ENCODE measurements at regions not wholly inside any gene's neighbourhood (a gene's known extent, or its start where the extent isn't known, plus 50 kb on each side); places are given as distances from the start of the nearest gene placed in this dataset.

DNA sequence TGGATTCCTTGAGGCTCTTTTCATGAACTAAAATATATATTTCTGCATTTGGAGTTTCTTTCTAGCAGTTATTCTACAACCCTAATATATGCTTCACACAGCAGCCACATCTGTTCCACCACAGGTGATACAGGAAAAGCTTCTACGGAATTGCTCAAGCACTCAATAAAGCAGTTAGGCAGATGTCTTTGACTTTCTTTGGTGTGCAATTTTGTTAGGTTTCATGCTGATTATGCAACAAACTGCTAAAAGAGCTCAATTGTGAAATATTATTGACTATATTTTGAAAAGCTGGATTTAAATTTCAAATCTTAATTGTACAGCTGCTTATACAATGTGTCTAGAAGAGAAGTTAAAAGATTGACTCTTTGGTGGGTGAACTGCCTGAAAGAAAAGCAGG is 1055.6 kb upstream of the FBXO33 start:
- H3K4me3 ChIP-seq (replicated peaks in 1 of 3; ENCODE audit: low read depth in 2 of 3, low read length in 3 of 3): no peak overlapping the region
- Mint-ChIP-seq H3K27me3 (ENCODE audit: low read depth in 3 of 3) (no peaks in the 10 kb centered on the region), H3K27ac (no peak overlapping the region), H3K4me1 (no peaks in the 10 kb centered on the region), H3K4me3 (no peak overlapping the region), H3K36me3 (no peaks in the 10 kb centered on the region), H3K9me3 (peaks cover 0 to 6% (median 0%) of the 10 kb centered on the region in 7 donors)
- H2AFZ ChIP-seq (ENCODE audit: insufficient read depth, low read depth, low read length, poor library complexity, severe bottlenecking): no peak overlapping the region
- no peaks in the 10 kb centered on the region for H3K79me2 ChIP-seq (ENCODE audit: insufficient read depth, low read length)
- H3K27ac ChIP-seq (ENCODE audit: low read depth in 1 of 2, low read length in 2 of 2): no peak overlapping the region
- H4K20me1 ChIP-seq (ENCODE audit: insufficient read depth, low read length): no peaks in the 10 kb centered on the region
- no peak overlapping the region for H3K4me2 ChIP-seq (replicated peaks; ENCODE audit: extremely low read depth, low read length, poor library complexity, severe bottlenecking)
- H3K27me3 ChIP-seq (ENCODE audit: control insufficient read depth in 2 of 2, insufficient read depth in 2 of 2, low read length in 2 of 2): no peaks in the 10 kb centered on the region
- intact Hi-C loops (cut with micrococcal nuclease): no loop called here
- no peak overlapping the region for H3K9ac ChIP-seq (ENCODE audit: insufficient read depth, low read length, poor library complexity, severe bottlenecking)
- TF ChIP-seq, protein P1, sequence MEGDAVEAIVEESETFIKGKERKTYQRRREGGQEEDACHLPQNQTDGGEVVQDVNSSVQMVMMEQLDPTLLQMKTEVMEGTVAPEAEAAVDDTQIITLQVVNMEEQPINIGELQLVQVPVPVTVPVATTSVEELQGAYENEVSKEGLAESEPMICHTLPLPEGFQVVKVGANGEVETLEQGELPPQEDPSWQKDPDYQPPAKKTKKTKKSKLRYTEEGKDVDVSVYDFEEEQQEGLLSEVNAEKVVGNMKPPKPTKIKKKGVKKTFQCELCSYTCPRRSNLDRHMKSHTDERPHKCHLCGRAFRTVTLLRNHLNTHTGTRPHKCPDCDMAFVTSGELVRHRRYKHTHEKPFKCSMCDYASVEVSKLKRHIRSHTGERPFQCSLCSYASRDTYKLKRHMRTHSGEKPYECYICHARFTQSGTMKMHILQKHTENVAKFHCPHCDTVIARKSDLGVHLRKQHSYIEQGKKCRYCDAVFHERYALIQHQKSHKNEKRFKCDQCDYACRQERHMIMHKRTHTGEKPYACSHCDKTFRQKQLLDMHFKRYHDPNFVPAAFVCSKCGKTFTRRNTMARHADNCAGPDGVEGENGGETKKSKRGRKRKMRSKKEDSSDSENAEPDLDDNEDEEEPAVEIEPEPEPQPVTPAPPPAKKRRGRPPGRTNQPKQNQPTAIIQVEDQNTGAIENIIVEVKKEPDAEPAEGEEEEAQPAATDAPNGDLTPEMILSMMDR (IDR thresholded peaks at IDR 0.05): no peak
- H3K36me3 ChIP-seq (replicated peaks in 1 of 2; ENCODE audit: control insufficient read depth in 1 of 2, insufficient read depth in 2 of 2, low read length in 2 of 2): no peaks in the 10 kb centered on the region
- no peaks in the 10 kb centered on the region for H3K4me1 ChIP-seq (ENCODE audit: control insufficient read depth in 1 of 2, insufficient read depth in 2 of 2, low read length in 2 of 2)
- WGBS (ENCODE audit: insufficient coverage): no CpG with 5 or more reads among the region's 1 CpG
- DNase-seq: no peak
- H3K9me3 ChIP-seq (replicated peaks in 1 of 2; ENCODE audit: control insufficient read depth in 1 of 2, insufficient read depth in 1 of 2, low read length in 2 of 2): no peaks in the 10 kb centered on the region

DNA sequence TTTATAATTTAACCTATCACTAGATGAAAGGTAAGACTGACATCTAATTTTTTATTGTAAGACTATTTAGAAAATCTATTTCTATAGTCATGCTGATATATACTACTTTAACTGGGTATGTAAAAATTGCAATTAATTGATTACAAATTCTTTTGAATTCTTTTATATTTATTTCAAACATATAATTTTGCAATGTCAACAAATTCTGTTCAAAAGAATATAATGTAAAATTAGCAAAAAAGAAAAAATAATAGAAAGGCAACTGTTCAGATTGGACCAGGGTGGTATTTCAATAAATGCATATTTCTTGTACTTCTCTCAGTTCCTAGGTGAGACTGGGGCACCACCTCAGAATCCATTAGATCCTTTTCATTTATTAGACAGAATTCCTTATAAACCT is 1053.5 kb upstream of the FBXO33 start:
- Histone ChIP-seq H3K4me2 (replicated peaks; ENCODE audit: extremely low read depth, low read length, poor library complexity, severe bottlenecking) (no peak overlapping the region), H4K20me1 (ENCODE audit: insufficient read depth, low read length) (no peaks in the 10 kb centered on the region), H3K79me2 (ENCODE audit: insufficient read depth, low read length) (no peaks in the 10 kb centered on the region), H3K36me3 (replicated peaks in 1 of 2; ENCODE audit: control insufficient read depth in 1 of 2, insufficient read depth in 2 of 2, low read length in 2 of 2) (no peaks in the 10 kb centered on the region), H3K27ac (ENCODE audit: low read depth in 1 of 2, low read length in 2 of 2) (no peak overlapping the region), H3K4me1 (ENCODE audit: control insufficient read depth in 1 of 2, insufficient read depth in 2 of 2, low read length in 2 of 2) (no peaks in the 10 kb centered on the region), H3K9me3 (replicated peaks in 1 of 2; ENCODE audit: control insufficient read depth in 1 of 2, insufficient read depth in 1 of 2, low read length in 2 of 2) (no peaks in the 10 kb centered on the region), H3K9ac (ENCODE audit: insufficient read depth, low read length, poor library complexity, severe bottlenecking) (no peak overlapping the region), H3K27me3 (ENCODE audit: control insufficient read depth in 2 of 2, insufficient read depth in 2 of 2, low read length in 2 of 2) (no peaks in the 10 kb centered on the region), H2AFZ (ENCODE audit: insufficient read depth, low read depth, low read length, poor library complexity, severe bottlenecking) (no peak overlapping the region), H3K4me3 (replicated peaks in 1 of 3; ENCODE audit: low read depth in 2 of 3, low read length in 3 of 3) (no peak overlapping the region)
- Mint-ChIP-seq H3K9me3 (peaks cover 0 to 4% (median 0%) of the 10 kb centered on the region in 7 donors), H3K4me1 (no peaks in the 10 kb centered on the region), H3K27me3 (ENCODE audit: low read depth in 3 of 3) (no peaks in the 10 kb centered on the region), H3K27ac (no peak overlapping the region), H3K4me3 (no peak overlapping the region), H3K36me3 (no peaks in the 10 kb centered on the region)
- TF ChIP-seq, protein P1 (IDR thresholded peaks at IDR 0.05): no peak
- intact Hi-C loops (cut with micrococcal nuclease): no loop called here
- no peak for DNase-seq
